Esophagus muscularis mucosa (tissue), 3 donors: ENCODE measurements at regions not wholly inside any gene's neighbourhood (a gene's known extent, or its start where the extent isn't known, plus 50 kb on each side); places are given as distances from the start of the nearest gene placed in this dataset.

ENCODE experiments used
- POLR2A ChIP-seq: fragments of 450-650 bp; IDR thresholded peaks from one replicate; pipeline ENCODE4 v1.6.1; 2017; ENCODE audit warnings: antibody characterized with exemption, moderate library complexity, mild to moderate bottlenecking, low read depth
- TF ChIP-seq, protein P1 (sequence below), 3 experiments: fragments of 200-600 bp in 2 of 3; fragments of 450-650 bp in 1 of 3; sonication (generic) in 2 of 3; IDR thresholded peaks; one replicate each; pipeline ENCODE4 v1.5.1; 2017 to 2019; ENCODE audit warnings: antibody characterized with exemption in 3 of 3, mild to moderate bottlenecking in 2 of 3, moderate library complexity in 1 of 3

DNA sequence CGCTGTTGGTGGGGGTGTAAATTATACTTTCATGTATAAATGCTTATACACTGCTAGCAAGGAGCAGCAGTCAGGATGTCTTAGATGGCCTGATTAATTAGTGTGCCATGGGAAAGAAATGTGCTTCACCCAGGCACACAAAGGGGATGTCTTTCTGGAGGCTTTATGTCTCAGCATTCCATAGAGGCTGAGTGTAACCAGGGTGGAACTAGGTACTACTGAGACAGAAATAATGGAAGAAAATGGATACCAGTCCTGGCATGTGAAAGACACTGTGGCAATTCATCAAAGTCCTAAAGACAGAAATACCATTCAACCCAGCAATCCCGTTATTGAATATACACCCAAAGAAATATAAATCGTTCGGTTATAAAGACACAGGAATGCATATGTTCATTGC lies 52.5 kb downstream of the PF4 start:
- TF ChIP-seq, protein P1, sequence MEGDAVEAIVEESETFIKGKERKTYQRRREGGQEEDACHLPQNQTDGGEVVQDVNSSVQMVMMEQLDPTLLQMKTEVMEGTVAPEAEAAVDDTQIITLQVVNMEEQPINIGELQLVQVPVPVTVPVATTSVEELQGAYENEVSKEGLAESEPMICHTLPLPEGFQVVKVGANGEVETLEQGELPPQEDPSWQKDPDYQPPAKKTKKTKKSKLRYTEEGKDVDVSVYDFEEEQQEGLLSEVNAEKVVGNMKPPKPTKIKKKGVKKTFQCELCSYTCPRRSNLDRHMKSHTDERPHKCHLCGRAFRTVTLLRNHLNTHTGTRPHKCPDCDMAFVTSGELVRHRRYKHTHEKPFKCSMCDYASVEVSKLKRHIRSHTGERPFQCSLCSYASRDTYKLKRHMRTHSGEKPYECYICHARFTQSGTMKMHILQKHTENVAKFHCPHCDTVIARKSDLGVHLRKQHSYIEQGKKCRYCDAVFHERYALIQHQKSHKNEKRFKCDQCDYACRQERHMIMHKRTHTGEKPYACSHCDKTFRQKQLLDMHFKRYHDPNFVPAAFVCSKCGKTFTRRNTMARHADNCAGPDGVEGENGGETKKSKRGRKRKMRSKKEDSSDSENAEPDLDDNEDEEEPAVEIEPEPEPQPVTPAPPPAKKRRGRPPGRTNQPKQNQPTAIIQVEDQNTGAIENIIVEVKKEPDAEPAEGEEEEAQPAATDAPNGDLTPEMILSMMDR (IDR thresholded peaks at IDR 0.05) = no peak
- TF ChIP-seq POLR2A = no peak
